Lower lobe of right lung (tissue), 2 donors: ENCODE measurements at regions not wholly inside any gene's neighbourhood (a gene's known extent, or its start where the extent isn't known, plus 50 kb on each side); places are given as distances from the start of the nearest gene placed in this dataset.

Source experiments
- ATAC-seq, 2 donors: fragments of 200-7000 bp; cut with Tn5 transposase; one replicate each; pipeline ENCODE4 v1.9.1; 2020 to 2022; ENCODE audit warnings: mild to moderate bottlenecking in 2 of 2, moderate library complexity in 2 of 2
- DNase-seq: peaks from one replicate; pipeline ENCODE4 v3.0.0-alpha.2; 2020
- H3K27ac ChIP-seq: fragments of 200-600 bp; one replicate; pipeline ENCODE4 v1.8.0; 2022
- H3K27me3 ChIP-seq: fragments of 200-600 bp; one replicate; pipeline ENCODE4 v1.8.0; 2022; ENCODE audit warnings: low read depth
- H3K36me3 ChIP-seq: fragments of 200-600 bp; one replicate; pipeline ENCODE4 v1.8.0; 2022; ENCODE audit warnings: mild to moderate bottlenecking
- H3K4me1 ChIP-seq: fragments of 200-600 bp; one replicate; pipeline ENCODE4 v1.8.0; 2022
- H3K4me3 ChIP-seq: fragments of 200-600 bp; one replicate; pipeline ENCODE4 v1.8.0; 2022; ENCODE audit warnings: mild to moderate bottlenecking
- H3K9me3 ChIP-seq: fragments of 200-600 bp; one replicate; pipeline ENCODE4 v1.8.0; 2022
- CTCF ChIP-seq: fragments of 200-600 bp; IDR thresholded peaks from one replicate; pipeline ENCODE4 v1.8.0; 2022; ENCODE audit warnings: antibody characterized with exemption, mild to moderate bottlenecking
- intact Hi-C: fragments of 100-400 bp; cut with DNase I; formaldehyde crosslinking; loops from one replicate; pipeline ENCODE4 v1.11.0; 2022
- donor health status: DM: no; HTN: yes; CAD: no; lungs with severe emphysema.

GRCh38 chr2:66749566-66749965, 314.6 kb downstream of the MEIS1 start:
- TF ChIP-seq CTCF, result no peak
- DNase-seq (no peak), ATAC-seq (no peak)
- Histone ChIP-seq H3K27me3 (no peaks in the 10 kb centered on the region), H3K27ac (no peak overlapping the region), H3K4me3 (no peak overlapping the region), H3K36me3 (no peaks in the 10 kb centered on the region), H3K4me1 (no peaks in the 10 kb centered on the region), H3K9me3 (no peaks in the 10 kb centered on the region)
- intact Hi-C loops, result no loop called here

DNA sequence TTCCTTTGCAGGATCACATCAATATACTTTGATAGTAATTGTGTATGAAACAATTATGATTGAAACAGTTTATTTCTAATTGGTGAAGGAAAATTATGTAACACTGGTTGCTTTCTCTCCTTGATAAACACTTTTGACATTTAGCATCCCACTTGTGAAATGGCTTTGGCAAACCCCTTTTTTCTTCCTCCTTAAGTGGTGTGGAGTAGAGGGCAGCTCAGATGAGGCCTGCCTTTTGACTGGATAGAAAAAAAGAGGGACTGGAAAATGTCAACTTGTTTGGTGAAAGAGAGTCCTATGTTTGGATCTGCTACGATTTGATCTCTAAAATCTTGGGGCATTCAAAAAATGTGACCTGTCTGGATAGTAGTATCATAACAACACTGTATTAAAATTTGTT, 318.3 kb downstream of the MEIS1 start:
- ATAC-seq, result no peak
- intact Hi-C loops, result no loop called here
- no peak overlapping the region for H3K27ac ChIP-seq
- no peaks in the 10 kb centered on the region for H3K4me1 ChIP-seq
- H3K9me3 ChIP-seq, result no peaks in the 10 kb centered on the region
- no peaks in the 10 kb centered on the region for H3K27me3 ChIP-seq
- DNase-seq, result no peak
- no peaks in the 10 kb centered on the region for H3K36me3 ChIP-seq
- no peak overlapping the region for H3K4me3 ChIP-seq
- no peak for TF ChIP-seq CTCF

DNA sequence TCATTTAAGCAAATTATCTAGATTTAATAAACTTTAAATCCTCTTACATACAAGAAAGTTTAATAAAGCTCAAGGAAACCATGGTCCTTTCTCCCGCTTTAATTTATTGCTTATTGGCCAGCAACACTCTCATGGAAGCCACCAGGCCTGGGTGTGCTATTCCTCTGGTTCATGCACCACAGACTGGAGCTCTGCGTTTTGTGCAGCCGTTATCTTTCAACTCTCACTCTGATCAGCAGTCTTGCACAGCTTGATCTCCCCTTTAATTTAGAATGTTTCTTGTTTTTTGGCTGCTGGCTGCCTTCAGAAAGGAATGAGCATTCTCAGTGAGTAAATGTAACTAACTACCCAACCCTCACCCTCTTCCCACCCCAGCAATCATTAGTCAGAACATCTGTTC, 318.7 kb downstream of the MEIS1 start:
- Histone ChIP-seq H3K27ac (no peak overlapping the region), H3K36me3 (no peaks in the 10 kb centered on the region), H3K4me1 (no peaks in the 10 kb centered on the region), H3K27me3 (no peaks in the 10 kb centered on the region), H3K4me3 (no peak overlapping the region), H3K9me3 (no peaks in the 10 kb centered on the region)
- ATAC-seq, result peak in 1 of 2 donors; percentile 39
- intact Hi-C loops, result no loop called here
- no peak for TF ChIP-seq CTCF
- DNase-seq, result no peak

- Histone ChIP-seq H3K4me1 (no peaks in the 10 kb centered on the region), H3K4me3 (no peak overlapping the region), H3K27ac (no peak overlapping the region), H3K36me3 (no peaks in the 10 kb centered on the region), H3K9me3 (no peaks in the 10 kb centered on the region), H3K27me3 (no peaks in the 10 kb centered on the region)
- intact Hi-C loops, result no loop called here
- no peak for TF ChIP-seq CTCF
- DNase-seq, result no peak
- ATAC-seq, result no peak
Measured at GRCh38 chr2:66755974-66756373, 321.0 kb downstream of the MEIS1 start.

- no peak for ATAC-seq
- no peak for TF ChIP-seq CTCF
- no peaks in the 10 kb centered on the region for H3K27me3 ChIP-seq
- DNase-seq, result no peak
- no peaks in the 10 kb centered on the region for H3K9me3 ChIP-seq
- H3K36me3 ChIP-seq, result no peaks in the 10 kb centered on the region
- H3K4me1 ChIP-seq, result no peaks in the 10 kb centered on the region
- no peak overlapping the region for H3K4me3 ChIP-seq
- intact Hi-C loops, result no loop called here
- H3K27ac ChIP-seq, result no peak overlapping the region
Measured at GRCh38 chr2:66761826-66762225, 326.9 kb downstream of the MEIS1 start.

DNA sequence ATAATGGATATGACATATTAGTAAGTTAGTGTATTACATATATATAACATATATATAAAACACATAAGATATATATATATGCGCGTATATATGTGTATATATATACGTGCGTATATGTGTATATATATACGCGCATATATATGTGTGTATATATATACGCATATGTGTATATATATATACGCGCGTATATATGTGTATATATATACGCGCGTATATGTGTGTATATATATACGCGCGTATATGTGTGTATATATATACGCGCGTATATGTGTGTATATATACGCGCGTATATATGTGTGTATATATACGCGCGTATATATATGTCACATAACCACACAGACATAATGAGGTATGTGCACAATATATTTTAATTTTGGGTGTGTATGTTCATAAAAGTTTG, 327.8 kb downstream of the MEIS1 start:
- intact Hi-C loops, result no loop called here
- ATAC-seq, result no peak
- H3K27ac ChIP-seq, result no peak overlapping the region
- H3K9me3 ChIP-seq, result no peaks in the 10 kb centered on the region
- no peaks in the 10 kb centered on the region for H3K27me3 ChIP-seq
- TF ChIP-seq CTCF, result no peak
- no peaks in the 10 kb centered on the region for H3K4me1 ChIP-seq
- H3K4me3 ChIP-seq, result no peak overlapping the region
- DNase-seq, result no peak
- H3K36me3 ChIP-seq, result no peaks in the 10 kb centered on the region
